ENCODE measurements at regions not wholly inside any gene's neighbourhood (a gene's known extent, or its start where the extent isn't known, plus 50 kb on each side); places are given as distances from the start of the nearest gene placed in this dataset.

DNA sequence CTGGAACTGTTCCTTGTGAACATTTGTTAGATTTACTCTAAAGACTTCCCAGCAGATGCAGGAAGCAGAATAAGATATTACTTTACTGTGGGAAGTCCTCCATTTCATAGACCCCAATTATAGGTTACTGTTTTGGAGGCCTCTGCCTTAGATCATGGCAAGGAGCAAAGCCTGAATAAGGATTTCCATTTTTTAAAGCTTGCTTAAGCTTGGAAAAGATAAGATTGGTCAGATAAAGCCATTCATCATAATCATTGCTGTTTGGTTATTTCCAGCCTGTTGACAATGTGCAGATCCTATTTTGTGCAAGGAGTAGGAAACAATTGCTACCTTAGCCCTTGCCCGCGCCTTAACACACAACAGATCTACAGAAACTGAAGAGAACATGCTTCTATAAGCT, 129.5 kb upstream of the ITGA1 start:
- no peak overlapping the region for H3K27ac ChIP-seq
- H3K27me3 ChIP-seq (ENCODE audit: insufficient read depth in 3 of 3, low read length in 2 of 3): no peaks in the 10 kb centered on the region
- ATAC-seq (no peak), DNase-seq (no peak)
- intact Hi-C loops (cut with DNase I): loop anchor here in 1 of 2 donors (5.0 kb wide), 1 partner anchor 1696 kb away; no protein-coding TSS in a partner anchor
- H3K4me1 ChIP-seq: no peaks in the 10 kb centered on the region
- TF ChIP-seq, protein P1, sequence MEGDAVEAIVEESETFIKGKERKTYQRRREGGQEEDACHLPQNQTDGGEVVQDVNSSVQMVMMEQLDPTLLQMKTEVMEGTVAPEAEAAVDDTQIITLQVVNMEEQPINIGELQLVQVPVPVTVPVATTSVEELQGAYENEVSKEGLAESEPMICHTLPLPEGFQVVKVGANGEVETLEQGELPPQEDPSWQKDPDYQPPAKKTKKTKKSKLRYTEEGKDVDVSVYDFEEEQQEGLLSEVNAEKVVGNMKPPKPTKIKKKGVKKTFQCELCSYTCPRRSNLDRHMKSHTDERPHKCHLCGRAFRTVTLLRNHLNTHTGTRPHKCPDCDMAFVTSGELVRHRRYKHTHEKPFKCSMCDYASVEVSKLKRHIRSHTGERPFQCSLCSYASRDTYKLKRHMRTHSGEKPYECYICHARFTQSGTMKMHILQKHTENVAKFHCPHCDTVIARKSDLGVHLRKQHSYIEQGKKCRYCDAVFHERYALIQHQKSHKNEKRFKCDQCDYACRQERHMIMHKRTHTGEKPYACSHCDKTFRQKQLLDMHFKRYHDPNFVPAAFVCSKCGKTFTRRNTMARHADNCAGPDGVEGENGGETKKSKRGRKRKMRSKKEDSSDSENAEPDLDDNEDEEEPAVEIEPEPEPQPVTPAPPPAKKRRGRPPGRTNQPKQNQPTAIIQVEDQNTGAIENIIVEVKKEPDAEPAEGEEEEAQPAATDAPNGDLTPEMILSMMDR (IDR thresholded peaks at IDR 0.05): no peak
- 88 to 100% (median 92%) methylated on average over 2 of the region's 2 CpGs for WGBS, 3 donors
- H3K36me3 ChIP-seq (ENCODE audit: insufficient read depth in 1 of 2, low read depth in 1 of 2): no peaks in the 10 kb centered on the region
- no peaks in the 10 kb centered on the region for H3K9me3 ChIP-seq
- no peak overlapping the region for H3K4me3 ChIP-seq

DNA sequence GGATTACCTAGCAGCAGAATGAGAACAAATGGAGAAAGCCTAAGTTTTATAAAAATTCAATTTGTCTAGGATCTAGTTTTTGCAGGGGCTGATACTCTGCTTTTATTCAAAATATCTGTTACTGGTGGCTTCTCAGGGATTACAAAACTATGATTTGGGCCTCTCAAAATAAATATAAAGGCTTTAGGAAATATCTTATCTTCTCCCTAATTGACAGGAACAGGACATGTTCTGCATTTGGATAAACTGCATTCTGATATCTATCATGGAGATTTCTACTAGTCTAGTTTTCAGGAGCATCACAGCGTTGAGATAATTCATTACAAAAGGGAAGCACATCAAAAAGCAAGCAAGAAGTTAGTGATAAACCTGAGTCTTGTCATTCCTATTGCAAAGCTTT, 127.1 kb upstream of the ITGA1 start:
- H3K27ac ChIP-seq: no peak overlapping the region
- no peaks in the 10 kb centered on the region for H3K9me3 ChIP-seq
- intact Hi-C loops (cut with DNase I): loop anchor here in 1 of 2 donors (10.0 kb wide), 1 partner anchor 254 kb away; no protein-coding TSS in a partner anchor
- 89 to 100% (median 96%) methylated on average over 1 of the region's 1 CpG for WGBS, 3 donors
- DNase-seq: no peak
- TF ChIP-seq, protein P1 (IDR thresholded peaks at IDR 0.05): no peak
- H3K4me3 ChIP-seq: no peak overlapping the region
- ATAC-seq: no peak
- H3K4me1 ChIP-seq: no peaks in the 10 kb centered on the region
- no peaks in the 10 kb centered on the region for H3K27me3 ChIP-seq (ENCODE audit: insufficient read depth in 3 of 3, low read length in 2 of 3)
- H3K36me3 ChIP-seq (ENCODE audit: insufficient read depth in 1 of 2, low read depth in 1 of 2): no peaks in the 10 kb centered on the region

DNA sequence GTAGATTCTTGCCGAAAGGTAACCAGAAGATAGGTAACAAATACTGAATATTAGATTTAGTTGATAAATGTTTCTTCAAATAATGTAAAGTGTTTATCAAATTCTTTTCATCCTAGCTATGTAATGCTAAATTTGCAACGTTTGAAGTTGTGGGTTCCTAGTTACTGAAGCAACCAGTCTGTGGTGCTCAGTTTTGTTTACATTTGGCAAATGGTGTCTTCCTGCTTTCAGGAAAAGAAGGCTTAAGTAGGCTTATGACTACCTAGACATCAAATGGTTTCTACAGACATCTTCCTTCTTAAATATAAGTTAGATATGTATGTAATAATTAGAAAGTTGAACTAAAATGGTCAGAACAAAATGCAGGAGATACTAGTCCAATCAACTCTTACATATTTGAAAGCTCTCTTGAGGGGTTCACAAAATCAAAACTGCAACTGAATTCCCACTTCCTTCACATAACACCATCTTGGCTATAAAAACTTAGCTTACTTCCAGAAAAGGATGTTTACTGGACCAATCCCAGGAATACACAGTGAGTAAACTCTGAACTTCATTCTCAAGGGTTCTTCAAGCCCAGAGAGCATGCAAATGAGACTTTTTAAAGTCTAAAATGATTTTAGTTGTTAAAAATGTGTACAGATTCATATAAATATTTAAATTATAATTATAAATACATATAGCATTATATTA, 125.7 kb upstream of the ITGA1 start:
- Histone ChIP-seq H3K36me3 (ENCODE audit: insufficient read depth in 1 of 2, low read depth in 1 of 2) (no peaks in the 10 kb centered on the region), H3K9me3 (no peaks in the 10 kb centered on the region), H3K4me3 (no peak overlapping the region), H3K27me3 (ENCODE audit: insufficient read depth in 3 of 3, low read length in 2 of 3) (no peaks in the 10 kb centered on the region), H3K27ac (no peak overlapping the region), H3K4me1 (no peaks in the 10 kb centered on the region)
- intact Hi-C loops (cut with DNase I): loop anchor here in 1 of 2 donors (10.0 kb wide), 1 partner anchor 253 kb away; no protein-coding TSS in a partner anchor
- ATAC-seq (no peak), DNase-seq (no peak)
- WGBS, 3 donors: 57 to 61% (median 59%) methylated on average over 2 of the region's 2 CpGs
- TF ChIP-seq, protein P1 (IDR thresholded peaks at IDR 0.05): no peak

DNA sequence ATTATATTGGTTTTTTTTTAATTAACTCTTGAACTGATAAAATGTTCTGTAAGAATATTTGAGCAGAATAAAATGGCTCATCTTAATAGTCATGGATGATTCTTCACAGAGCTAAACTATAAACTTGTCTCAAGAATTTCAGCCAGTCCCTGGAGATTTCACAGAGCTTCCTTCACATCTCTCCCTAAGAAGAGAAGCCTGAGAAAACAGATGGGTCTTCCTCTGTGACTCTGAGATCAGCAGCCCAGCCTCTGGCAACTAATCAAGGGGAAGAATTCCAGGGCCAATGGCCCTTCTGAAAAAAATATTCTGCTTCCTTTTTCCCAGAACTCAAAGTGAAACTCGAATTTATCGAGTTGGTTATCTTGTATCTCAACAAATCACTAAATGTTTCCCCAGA, 122.2 kb upstream of the ITGA1 start:
- H3K36me3 ChIP-seq (ENCODE audit: insufficient read depth in 1 of 2, low read depth in 1 of 2): no peaks in the 10 kb centered on the region
- TF ChIP-seq, protein P1 (IDR thresholded peaks at IDR 0.05): no peak
- peak overlapping the region; percentile 8 for H3K4me3 ChIP-seq
- peaks cover 0 to 2% (median 0%) of the 10 kb centered on the region in 3 donors for H3K27me3 ChIP-seq (ENCODE audit: insufficient read depth in 3 of 3, low read length in 2 of 3)
- ATAC-seq (no peak), DNase-seq (no peak)
- WGBS, 3 donors: 15 to 31% (median 25%) methylated on average over 2 of the region's 2 CpGs
- H3K4me1 ChIP-seq: no peaks in the 10 kb centered on the region
- no peak overlapping the region for H3K27ac ChIP-seq
- intact Hi-C loops (cut with DNase I): loop anchor here in 1 of 2 donors (10.0 kb wide), 1 partner anchor 249 kb away; no protein-coding TSS in a partner anchor
- no peaks in the 10 kb centered on the region for H3K9me3 ChIP-seq

All from psoas muscle (tissue), 7 donors.